Hematopoietic multipotent progenitor cell treated with erythropoietin and hydrocortisone succinate and interleukin-3 and kit ligand, for 17 days (in vitro differentiated cells): ENCODE measurements at regions not wholly inside any gene's neighbourhood (a gene's known extent, or its start where the extent isn't known, plus 50 kb on each side); places are given as distances from the start of the nearest gene placed in this dataset.
"Not testable (repeated sequence)": the region's sequence is repeated elsewhere in the genome, so short reads cannot be mapped to it uniquely, and the experiment has no call there.

Source experiments
- DNase-seq: peaks from one replicate; pipeline ENCODE4 v3.0.0-alpha.2; 2015; ENCODE audit warnings: low spot score

GRCh38 chr7:56219017-56219416, 102.8 kb upstream of the NUPR2 start:
- no peak for DNase-seq

DNA sequence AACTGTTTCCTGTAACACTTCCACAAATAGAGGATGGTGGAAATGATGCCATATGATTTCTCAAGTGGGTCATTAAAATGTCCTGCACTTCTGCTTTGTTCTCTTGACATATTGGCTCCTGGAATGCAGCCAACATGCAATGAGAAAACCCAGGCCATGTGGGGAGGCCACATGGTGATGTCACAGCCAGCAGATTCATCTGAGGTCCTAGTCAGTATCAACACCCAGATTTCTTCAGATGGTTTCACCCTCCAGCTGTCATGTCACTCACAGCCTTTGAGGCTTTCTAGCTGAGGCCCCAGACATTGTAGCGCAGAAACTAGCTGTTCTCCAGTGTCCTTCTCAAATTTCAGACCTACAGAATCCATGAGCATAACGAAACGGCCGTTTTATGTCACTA, 102.3 kb upstream of the NUPR2 start:
- no peak for DNase-seq

DNA sequence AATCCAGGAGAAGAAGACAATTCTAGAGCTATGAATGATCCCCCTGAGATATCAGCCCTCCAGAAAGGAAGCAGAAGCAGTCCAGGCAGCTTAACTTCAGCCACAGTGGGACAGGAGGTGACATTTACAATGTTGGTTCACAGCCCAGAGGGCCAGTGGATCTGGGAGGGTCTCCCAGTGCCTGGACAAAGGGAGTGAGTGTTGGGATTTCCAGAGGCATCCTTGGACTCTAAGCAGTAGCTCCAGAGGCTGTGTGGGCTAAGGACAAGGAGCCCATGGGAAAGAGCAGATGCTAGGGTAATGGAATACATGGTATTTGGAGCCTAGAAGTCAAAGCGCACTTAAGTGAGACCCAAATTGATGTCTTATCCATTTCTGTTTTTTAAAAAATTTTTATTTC, 97.4 kb upstream of the NUPR2 start:
- DNase-seq, result no peak

- no peak for DNase-seq
Measured at GRCh38 chr7:56206420-56206819, 90.2 kb upstream of the NUPR2 start.

GRCh38 chr7:56199639-56200038, 83.4 kb upstream of the NUPR2 start:
- no peak for DNase-seq

- DNase-seq, result not testable (repeated sequence)
Measured at GRCh38 chr7:56196195-56196594, 80.0 kb upstream of the NUPR2 start.

GRCh38 chr7:56188823-56189346, 72.7 kb upstream of the NUPR2 start:
- no peak for DNase-seq

DNA sequence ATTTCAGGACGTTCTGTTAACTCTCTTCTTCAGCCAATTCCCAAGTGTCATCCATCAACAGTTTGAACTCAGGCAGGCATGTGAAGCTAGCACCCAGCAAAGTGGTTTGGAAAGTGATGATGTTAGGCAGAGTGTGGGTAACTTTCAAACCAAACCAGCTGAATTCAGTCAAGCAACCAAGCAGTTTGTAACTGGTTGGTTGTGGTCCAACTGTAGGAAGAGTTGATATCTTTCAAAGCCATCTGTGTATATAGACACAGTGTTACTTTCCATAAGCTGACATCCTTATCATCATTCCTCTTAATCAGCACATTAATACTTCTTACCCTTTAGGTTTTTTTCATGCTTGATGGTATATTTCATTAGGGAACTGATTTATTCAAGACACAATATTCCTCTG, 72.2 kb upstream of the NUPR2 start:
- no peak for DNase-seq

GRCh38 chr7:56181010-56181409, 64.8 kb upstream of the NUPR2 start:
- no peak for DNase-seq

- no peak for DNase-seq
Measured at GRCh38 chr7:56175771-56176170, 59.6 kb upstream of the NUPR2 start.

DNA sequence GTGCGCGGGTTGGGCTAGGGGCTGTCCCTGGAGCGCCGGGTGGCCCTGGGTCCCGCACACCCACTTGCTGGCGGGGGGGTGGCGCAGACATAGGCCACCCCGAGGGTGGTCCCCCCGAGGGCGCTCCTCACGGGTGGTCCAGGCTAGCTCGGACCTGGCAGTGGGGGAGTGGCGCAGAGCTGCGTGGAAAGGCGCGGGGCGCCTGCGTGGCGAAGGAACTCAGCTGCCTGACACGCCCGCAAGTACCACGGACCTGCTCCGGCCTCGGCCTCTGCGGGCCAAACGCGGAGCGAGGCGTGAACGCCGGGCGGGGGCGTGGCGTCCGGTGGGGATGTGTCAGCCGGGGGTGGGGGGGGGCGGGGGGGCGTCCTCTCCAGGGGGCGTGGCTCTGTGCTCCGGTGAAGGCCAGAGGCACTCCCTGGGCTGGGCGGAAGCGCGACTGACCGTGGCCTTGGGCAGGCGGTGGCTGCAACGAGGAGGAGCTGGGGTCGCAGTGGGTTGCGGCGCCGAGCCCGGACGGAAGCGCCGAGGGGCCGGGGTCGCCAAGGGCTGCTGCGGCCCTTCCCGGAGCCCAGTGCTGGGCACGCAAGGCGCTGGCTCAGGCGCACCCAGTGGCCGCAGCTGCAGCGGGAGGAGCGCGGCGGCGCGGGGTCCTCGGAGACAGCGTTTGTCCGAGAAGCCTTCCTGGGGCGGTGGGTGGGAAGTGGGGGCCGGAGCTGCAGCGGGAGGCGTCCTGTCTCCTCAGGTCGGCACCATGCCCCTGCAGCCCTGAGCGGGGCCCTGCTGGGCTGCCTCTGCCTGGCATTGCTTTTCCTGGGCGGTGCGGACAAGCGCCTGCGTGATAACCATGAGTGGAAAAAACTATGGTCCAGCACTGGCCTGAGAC, 58.9 kb upstream of the NUPR2 start:
- DNase-seq, result no peak

DNA sequence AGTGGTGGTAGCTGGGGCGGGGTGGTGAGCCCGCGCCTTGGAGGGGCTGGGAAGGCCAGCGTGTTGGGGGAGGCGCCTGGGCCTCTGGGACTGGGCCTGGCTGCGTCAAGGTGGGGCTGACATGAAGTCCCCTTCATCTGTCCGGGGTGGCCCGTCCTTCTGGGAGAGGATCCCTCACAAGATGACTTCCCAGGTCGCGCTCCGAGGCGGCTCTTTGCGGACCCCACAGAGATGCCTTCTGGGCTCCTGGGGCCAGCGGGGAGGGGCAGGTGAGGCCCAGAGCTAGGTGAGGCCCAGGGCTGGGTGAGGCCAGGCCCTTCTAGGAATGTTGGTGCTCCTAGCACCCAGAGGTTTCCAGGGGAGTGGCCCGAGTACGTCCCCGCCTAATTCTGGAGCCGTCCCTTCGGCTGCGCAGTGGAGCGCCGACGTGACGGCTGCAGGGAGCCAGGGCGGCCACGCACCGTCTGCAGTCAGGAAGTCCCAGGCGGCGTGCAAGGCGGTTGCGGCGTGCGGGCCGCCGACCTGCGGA, 58.2 kb upstream of the NUPR2 start:
- DNase-seq, result no peak
